Mesothelial cell of epicardium (in vitro differentiated cells): ENCODE measurements at regions not wholly inside any gene's neighbourhood (a gene's known extent, or its start where the extent isn't known, plus 50 kb on each side); places are given as distances from the start of the nearest gene placed in this dataset.

Source experiments
- DNase-seq, 2 experiments: peaks; one replicate each; pipeline ENCODE4 v3.0.0; 2021; ENCODE audit warnings: low spot score in 2 of 2; ENCODE audit not compliant: unreplicated experiment in 2 of 2
- H3K27ac Mint-ChIP-seq: 2 replicates; pipeline ENCODE4 v1.8.0; 2021; ENCODE audit warnings: mixed read lengths
- H3K27me3 Mint-ChIP-seq: 2 replicates; pipeline ENCODE4 v1.8.0; 2021; ENCODE audit warnings: low read depth, mixed read lengths
- H3K36me3 Mint-ChIP-seq: 2 replicates; pipeline ENCODE4 v1.8.0; 2021; ENCODE audit warnings: mixed read lengths
- H3K4me1 Mint-ChIP-seq: 2 replicates; pipeline ENCODE4 v1.8.0; 2021; ENCODE audit warnings: mixed read lengths
- H3K4me3 Mint-ChIP-seq: 2 replicates; pipeline ENCODE4 v1.8.0; 2021; ENCODE audit warnings: mild to moderate bottlenecking, moderate library complexity, mixed read lengths
- H3K9me3 Mint-ChIP-seq: 2 replicates; pipeline ENCODE4 v1.8.0; 2021; ENCODE audit warnings: mixed read lengths
- TF ChIP-seq, protein P1 (sequence below): fragments of 200-600 bp; sonication (generic); IDR thresholded peaks from one replicate; pipeline ENCODE4 v1.5.0; 2021; ENCODE audit warnings: antibody characterized with exemption; ENCODE audit not compliant: unreplicated experiment

- Mint-ChIP-seq H3K9me3 (peaks cover 24% of the 10 kb centered on the region), H3K4me1 (no peaks in the 10 kb centered on the region), H3K27me3 (no peaks in the 10 kb centered on the region), H3K27ac (no peak overlapping the region), H3K36me3 (peaks cover 6% of the 10 kb centered on the region), H3K4me3 (no peak overlapping the region)
- no peak for DNase-seq
- TF ChIP-seq, protein P1, sequence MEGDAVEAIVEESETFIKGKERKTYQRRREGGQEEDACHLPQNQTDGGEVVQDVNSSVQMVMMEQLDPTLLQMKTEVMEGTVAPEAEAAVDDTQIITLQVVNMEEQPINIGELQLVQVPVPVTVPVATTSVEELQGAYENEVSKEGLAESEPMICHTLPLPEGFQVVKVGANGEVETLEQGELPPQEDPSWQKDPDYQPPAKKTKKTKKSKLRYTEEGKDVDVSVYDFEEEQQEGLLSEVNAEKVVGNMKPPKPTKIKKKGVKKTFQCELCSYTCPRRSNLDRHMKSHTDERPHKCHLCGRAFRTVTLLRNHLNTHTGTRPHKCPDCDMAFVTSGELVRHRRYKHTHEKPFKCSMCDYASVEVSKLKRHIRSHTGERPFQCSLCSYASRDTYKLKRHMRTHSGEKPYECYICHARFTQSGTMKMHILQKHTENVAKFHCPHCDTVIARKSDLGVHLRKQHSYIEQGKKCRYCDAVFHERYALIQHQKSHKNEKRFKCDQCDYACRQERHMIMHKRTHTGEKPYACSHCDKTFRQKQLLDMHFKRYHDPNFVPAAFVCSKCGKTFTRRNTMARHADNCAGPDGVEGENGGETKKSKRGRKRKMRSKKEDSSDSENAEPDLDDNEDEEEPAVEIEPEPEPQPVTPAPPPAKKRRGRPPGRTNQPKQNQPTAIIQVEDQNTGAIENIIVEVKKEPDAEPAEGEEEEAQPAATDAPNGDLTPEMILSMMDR: no peak
These were observed 212.3 kb upstream of the DDI1 start for GRCh38 chr11:103824116-103824515.

- H3K36me3 Mint-ChIP-seq: peaks cover 8% of the 10 kb centered on the region
- H3K27me3 Mint-ChIP-seq: no peaks in the 10 kb centered on the region
- TF ChIP-seq, protein P1: no peak
- H3K4me1 Mint-ChIP-seq: no peaks in the 10 kb centered on the region
- no peak for DNase-seq
- no peak overlapping the region for H3K27ac Mint-ChIP-seq
- H3K9me3 Mint-ChIP-seq: peaks cover 22% of the 10 kb centered on the region
- no peak overlapping the region for H3K4me3 Mint-ChIP-seq
These were observed 211.0 kb upstream of the DDI1 start for GRCh38 chr11:103825469-103825868.

- Mint-ChIP-seq H3K9me3 (peaks cover 23% of the 10 kb centered on the region), H3K4me3 (no peak overlapping the region), H3K27ac (no peak overlapping the region), H3K4me1 (no peaks in the 10 kb centered on the region), H3K27me3 (no peaks in the 10 kb centered on the region), H3K36me3 (peaks cover 5% of the 10 kb centered on the region)
- DNase-seq: no peak
- TF ChIP-seq, protein P1: no peak
These were observed 209.6 kb upstream of the DDI1 start for GRCh38 chr11:103826856-103827255.

GRCh38 chr11:103829596-103829995 is 206.8 kb upstream of the DDI1 start:
- Mint-ChIP-seq H3K27me3 (no peaks in the 10 kb centered on the region), H3K9me3 (peaks cover 43% of the 10 kb centered on the region), H3K36me3 (peaks cover 27% of the 10 kb centered on the region), H3K4me1 (no peaks in the 10 kb centered on the region), H3K4me3 (no peak overlapping the region), H3K27ac (no peak overlapping the region)
- DNase-seq: no peak
- TF ChIP-seq, protein P1: no peak

GRCh38 chr11:103830205-103830604 is 206.2 kb upstream of the DDI1 start:
- Mint-ChIP-seq H3K4me1 (no peaks in the 10 kb centered on the region), H3K27me3 (no peaks in the 10 kb centered on the region), H3K9me3 (peaks cover 48% of the 10 kb centered on the region), H3K27ac (no peak overlapping the region), H3K36me3 (peaks cover 27% of the 10 kb centered on the region), H3K4me3 (no peak overlapping the region)
- no peak for DNase-seq
- TF ChIP-seq, protein P1: no peak

GRCh38 chr11:103832762-103833161 is 203.7 kb upstream of the DDI1 start:
- Mint-ChIP-seq H3K4me1 (no peaks in the 10 kb centered on the region), H3K4me3 (no peak overlapping the region), H3K27me3 (no peaks in the 10 kb centered on the region), H3K9me3 (peaks cover 67% of the 10 kb centered on the region), H3K36me3 (peaks cover 38% of the 10 kb centered on the region), H3K27ac (no peak overlapping the region)
- TF ChIP-seq, protein P1: no peak
- DNase-seq: no peak
